GM19452 (cell line): ENCODE measurements at regions not wholly inside any gene's neighbourhood (a gene's known extent, or its start where the extent isn't known, plus 50 kb on each side); places are given as distances from the start of the nearest gene placed in this dataset.
A peak's percentile ranks its signal among the peaks of the same experiment; 100 is the strongest.

Experiments used
- ATAC-seq: cut with Tn5 transposase; IDR thresholded peaks from one replicate; pipeline ENCODE4 v1.9.1; 2021; ENCODE audit not compliant: unreplicated experiment

GRCh38 chr9:107161338-107161737 is 121.7 kb upstream of the RAD23B start:
- no peak for ATAC-seq

- ATAC-seq, result no peak
Observed at GRCh38 chr9:107163370-107163769, 119.7 kb upstream of the RAD23B start.

DNA sequence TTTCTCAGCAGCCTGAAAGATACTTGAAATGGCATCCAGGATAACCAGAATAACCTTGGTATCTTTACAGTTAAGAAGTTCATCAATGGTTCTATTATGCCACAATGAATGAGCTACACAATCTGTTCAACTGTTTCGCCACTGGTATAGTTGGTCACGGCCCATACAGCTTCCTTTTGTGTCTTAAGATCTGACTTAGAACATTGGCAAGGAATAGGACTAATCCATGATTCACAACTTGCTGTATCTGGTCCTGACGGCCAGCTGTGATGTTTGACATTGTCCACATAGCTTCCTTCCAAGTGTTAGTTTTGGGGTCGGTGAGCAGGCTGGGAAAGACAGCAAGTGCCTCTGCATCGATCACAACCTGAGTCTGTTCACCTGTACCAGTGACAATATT is 113.3 kb upstream of the RAD23B start:
- ATAC-seq, result no peak

DNA sequence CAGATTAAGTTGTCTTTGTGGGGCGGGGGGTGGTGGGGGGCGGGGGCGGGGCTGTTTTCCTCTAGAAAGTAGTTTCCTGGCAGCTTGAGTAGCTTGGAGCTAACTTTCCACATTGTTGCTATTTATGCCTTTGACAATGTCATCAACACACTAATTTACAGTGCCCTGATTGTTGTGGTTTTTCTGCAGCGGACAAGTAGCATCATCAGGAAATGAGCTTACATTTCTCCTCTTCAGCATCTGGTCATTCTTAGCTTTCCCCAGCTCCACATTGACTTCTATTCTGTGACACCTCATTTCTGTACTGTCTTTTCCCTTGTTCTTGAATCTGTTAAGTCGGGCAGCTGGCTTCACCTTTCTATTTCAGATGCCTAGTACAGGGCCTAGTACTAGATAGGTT is 112.3 kb upstream of the RAD23B start:
- ATAC-seq, result no peak

- ATAC-seq, result peak; percentile 71
Observed at GRCh38 chr9:107172160-107172978, 110.7 kb upstream of the RAD23B start.

DNA sequence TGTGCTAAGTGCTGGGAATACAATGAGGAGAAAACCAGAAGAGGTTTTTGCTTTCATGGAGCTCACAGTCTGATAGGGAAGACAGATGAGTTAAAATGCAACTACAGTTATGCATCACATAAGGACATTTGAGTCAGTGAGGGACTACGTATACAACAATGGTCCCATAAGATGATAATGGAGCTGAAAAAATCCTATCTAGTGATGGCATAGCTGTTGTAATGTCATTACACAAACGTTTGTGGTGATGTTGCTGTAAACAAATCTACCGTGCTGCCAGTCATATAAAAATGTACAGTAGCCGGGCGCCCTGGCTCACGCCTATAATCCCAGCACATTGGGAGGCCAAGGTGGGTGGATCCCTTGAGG is 110.1 kb upstream of the RAD23B start:
- peak; percentile 56 for ATAC-seq

DNA sequence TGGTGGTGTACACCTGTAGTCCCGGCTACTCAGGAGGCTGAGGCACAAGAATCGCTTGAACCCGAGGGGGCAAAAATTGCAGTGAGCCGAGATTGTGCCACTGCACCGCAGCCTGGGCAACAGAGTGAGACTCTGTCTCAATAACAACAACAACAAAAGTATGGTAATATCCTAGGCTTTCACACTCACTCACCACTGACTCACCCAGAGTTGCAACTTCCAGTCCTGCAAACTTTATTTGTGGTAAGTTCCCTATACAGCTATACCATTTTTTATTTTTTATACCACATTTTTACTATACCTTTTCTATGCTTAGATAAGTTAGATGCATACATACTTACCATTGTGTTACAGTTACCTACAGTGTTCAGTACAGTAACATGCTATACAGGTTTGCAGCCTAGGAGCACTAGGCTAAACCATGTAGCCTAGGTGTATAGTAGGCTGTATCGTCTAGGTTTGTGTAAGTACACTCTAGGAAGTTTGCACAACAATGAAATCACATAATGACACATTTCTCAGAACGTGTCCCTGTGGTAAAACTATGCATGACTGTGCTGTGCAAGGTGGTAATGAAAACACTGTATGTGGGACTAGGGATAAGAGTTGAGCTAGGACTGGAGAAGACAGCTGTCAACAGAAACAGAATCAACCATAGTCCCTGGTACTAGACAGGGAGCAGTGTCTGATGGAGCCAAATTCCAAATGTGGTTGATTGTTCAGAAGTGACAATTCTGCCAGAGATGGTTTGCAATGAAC is 109.5 kb upstream of the RAD23B start:
- ATAC-seq, result peak; percentile 35

GRCh38 chr9:107174441-107174840 is 108.6 kb upstream of the RAD23B start:
- peak; percentile 26 for ATAC-seq

- no peak for ATAC-seq
Observed at GRCh38 chr9:107175041-107175440, 108.0 kb upstream of the RAD23B start.

DNA sequence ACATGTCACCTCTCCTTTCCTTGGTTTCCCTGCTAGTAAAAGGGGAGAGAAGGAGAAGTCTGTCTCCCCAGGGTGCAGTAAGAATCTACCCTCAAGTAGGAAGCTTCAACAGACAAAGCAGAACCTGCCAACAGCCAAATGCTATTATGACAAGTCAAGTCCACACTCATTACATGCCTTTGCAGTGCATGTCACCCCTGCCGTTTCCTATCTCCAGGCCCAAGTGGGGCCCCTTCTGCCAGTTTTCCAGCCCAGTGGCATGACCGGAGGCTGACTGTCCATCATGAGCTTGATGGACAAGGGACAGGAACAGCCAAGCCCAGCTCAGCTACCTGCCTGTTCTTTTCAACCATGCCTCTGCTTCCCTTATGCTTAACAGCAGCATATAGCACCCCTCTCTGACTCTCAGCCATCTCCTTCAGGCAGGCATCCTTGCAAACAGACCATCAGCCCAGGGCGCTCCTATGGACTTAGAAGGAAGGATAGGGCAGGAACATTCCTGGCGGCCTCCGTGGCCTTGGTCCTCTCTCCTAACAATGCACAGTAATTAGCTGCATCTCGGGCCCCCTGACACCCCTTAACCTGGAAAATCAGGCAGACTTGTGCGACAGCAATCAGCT is 107.2 kb upstream of the RAD23B start:
- no peak for ATAC-seq

DNA sequence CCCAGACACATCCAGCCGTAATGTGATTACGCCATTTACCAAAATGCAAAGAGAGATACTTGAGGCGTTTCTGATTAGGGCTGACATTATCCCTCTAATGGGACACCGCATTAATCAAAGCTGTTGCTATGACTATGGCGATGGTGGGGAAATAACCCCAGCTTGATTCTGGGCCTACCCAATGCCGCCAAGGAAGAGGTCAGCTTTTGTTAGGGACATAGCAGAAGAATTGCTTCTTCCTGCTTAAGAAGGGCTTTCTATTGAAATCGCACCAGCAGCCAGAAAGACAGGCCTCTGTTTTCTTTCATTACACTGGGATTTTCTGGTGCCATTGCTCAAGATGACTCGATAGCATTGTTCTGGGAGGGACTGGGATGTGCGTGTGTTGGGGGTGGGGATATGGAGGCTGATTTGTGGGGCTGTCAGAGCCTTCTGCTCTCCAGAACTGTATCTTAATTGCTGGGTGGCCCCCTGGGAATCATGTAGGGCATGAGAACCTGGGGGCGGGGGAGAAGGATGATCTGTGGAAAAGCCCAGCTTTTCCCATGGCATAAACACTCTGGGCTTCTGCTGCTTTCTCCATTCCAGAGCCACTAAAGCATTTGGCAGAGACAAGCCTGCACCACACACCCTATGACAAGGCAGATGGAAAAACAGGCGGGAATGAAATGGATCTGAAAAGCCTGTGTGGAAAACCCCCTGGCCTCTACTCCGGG is 106.5 kb upstream of the RAD23B start:
- ATAC-seq, result no peak

GRCh38 chr9:107177243-107177839 is 105.7 kb upstream of the RAD23B start:
- no peak for ATAC-seq

DNA sequence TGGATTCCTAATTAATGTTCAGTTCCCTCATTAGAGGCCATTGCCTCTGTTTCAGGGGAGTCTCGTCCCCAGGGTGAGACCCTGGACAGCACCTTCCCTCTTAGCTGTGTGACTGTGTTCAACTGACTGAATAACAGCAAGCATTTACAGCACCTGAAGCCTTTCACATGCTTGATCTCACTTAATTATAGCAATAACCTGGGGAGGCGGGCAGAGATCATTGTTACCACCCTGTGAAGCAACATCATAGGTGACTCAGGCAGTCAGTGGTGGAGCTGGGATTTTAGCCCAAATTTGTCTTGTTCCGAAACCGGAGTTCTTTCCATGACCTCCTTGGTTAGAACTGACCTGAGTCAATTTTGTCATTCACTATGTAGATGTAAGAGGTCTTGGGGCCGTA is 105.2 kb upstream of the RAD23B start:
- ATAC-seq, result no peak

GRCh38 chr9:107178293-107178692 is 104.8 kb upstream of the RAD23B start:
- no peak for ATAC-seq

DNA sequence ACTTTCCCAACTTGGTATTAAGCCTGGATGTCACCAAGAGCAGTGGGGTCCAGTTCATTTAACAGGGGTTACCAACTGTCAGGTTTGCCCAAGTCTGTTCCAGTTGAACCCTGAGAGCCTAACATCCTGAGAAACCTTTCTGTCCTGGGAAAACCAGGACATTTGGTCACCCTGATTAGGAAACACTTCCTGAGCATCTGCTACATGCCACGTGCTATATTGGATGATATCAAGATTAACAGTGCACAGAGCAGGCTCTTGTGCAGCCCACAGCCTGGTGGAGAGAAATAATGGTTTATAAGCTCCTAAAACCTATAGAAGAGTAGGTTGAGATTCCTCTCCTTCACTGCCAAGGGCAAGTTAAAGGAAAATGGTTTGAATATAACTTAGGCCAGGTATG is 102.9 kb upstream of the RAD23B start:
- no peak for ATAC-seq

DNA sequence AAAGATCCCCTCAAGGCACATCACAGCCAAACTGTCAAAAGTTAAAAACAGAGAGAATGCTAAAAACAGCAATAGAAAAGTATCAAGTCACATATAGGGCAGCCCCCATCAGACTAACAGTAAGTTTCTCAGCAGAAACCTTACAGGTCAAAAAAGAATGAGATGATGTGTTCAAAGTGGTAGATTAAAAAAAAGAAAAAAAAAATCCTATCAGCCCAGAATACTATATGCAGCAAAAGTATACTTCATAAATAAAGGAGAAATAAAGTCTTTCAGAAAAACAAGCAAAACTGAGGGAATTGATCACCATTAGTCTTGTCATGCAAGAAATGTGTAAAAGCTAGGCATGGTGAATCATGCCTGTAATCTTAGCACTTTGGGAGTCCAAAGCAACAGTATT is 99.9 kb upstream of the RAD23B start:
- ATAC-seq, result no peak

- no peak for ATAC-seq
Observed at GRCh38 chr9:107188376-107188775, 94.7 kb upstream of the RAD23B start.

GRCh38 chr9:107190061-107190935 is 92.8 kb upstream of the RAD23B start:
- ATAC-seq, result no peak

GRCh38 chr9:107190936-107191290 is 92.2 kb upstream of the RAD23B start:
- ATAC-seq, result no peak

GRCh38 chr9:107193251-107193650 is 89.8 kb upstream of the RAD23B start:
- no peak for ATAC-seq
